ENCODE measurements at regions not wholly inside any gene's neighbourhood (a gene's known extent, or its start where the extent isn't known, plus 50 kb on each side); places are given as distances from the start of the nearest gene placed in this dataset.
"Not testable (repeated sequence)": the region's sequence is repeated elsewhere in the genome, so short reads cannot be mapped to it uniquely, and the experiment has no call there.

- H3K4me3 ChIP-seq (ENCODE audit: low read depth, poor library complexity, severe bottlenecking): no peak overlapping the region
- 89 to 93% methylated on average over 2 of the region's 2 CpGs for WGBS, 2 donors
- TF ChIP-seq CTCF (IDR thresholded peaks at IDR 0.05) (no peak), POLR2A (IDR thresholded peaks at IDR 0.05) (no peak)
- intact Hi-C loops (cut with DNase I; ENCODE audit: low total_unique reads): no loop called here
- DNase-seq (ENCODE audit: low spot score in 2 of 2): no peak
Observed at GRCh38 chr5:72644296-72644695, 137.1 kb upstream of the ZNF366 start.

- intact Hi-C loops (cut with DNase I; ENCODE audit: low total_unique reads): no loop called here
- 93 to 96% methylated on average over 2 of the region's 2 CpGs for WGBS, 2 donors
- DNase-seq (ENCODE audit: low spot score in 2 of 2): no peak
- TF ChIP-seq POLR2A (IDR thresholded peaks at IDR 0.05): no peak
- TF ChIP-seq CTCF (IDR thresholded peaks at IDR 0.05): no peak
- no peak overlapping the region for H3K4me3 ChIP-seq (ENCODE audit: low read depth, poor library complexity, severe bottlenecking)
Observed at GRCh38 chr5:72641164-72641563, 134.0 kb upstream of the ZNF366 start.

GRCh38 chr5:72637058-72637457 lies 129.8 kb upstream of the ZNF366 start:
- no peak overlapping the region for H3K4me3 ChIP-seq (ENCODE audit: low read depth, poor library complexity, severe bottlenecking)
- TF ChIP-seq POLR2A (IDR thresholded peaks at IDR 0.05): no peak
- TF ChIP-seq CTCF (IDR thresholded peaks at IDR 0.05): no peak
- intact Hi-C loops (cut with DNase I; ENCODE audit: low total_unique reads): no loop called here
- no peak for DNase-seq (ENCODE audit: low spot score in 2 of 2)

- intact Hi-C loops (cut with DNase I; ENCODE audit: low total_unique reads); H3K4me3 ChIP-seq (ENCODE audit: low read depth, poor library complexity, severe bottlenecking); DNase-seq (ENCODE audit: low spot score in 2 of 2): not testable (repeated sequence)
- 97 to 100% methylated on average over 2 of the region's 2 CpGs for WGBS, 2 donors
Observed at GRCh38 chr5:72636565-72636964, 129.4 kb upstream of the ZNF366 start.

- H3K4me3 ChIP-seq (ENCODE audit: low read depth, poor library complexity, severe bottlenecking): no peak overlapping the region
- intact Hi-C loops (cut with DNase I; ENCODE audit: low total_unique reads): no loop called here
- 54 to 76% methylated on average over 2 of the region's 2 CpGs for WGBS, 2 donors
- DNase-seq (ENCODE audit: low spot score in 2 of 2): no peak
- TF ChIP-seq CTCF (IDR thresholded peaks at IDR 0.05): no peak
- TF ChIP-seq POLR2A (IDR thresholded peaks at IDR 0.05): no peak
Observed at GRCh38 chr5:72634444-72634843, 127.2 kb upstream of the ZNF366 start.

GRCh38 chr5:72633649-72634048 lies 126.4 kb upstream of the ZNF366 start:
- no peak for DNase-seq (ENCODE audit: low spot score in 2 of 2)
- WGBS, 2 donors: 73 to 77% methylated on average over 1 of the region's 1 CpG
- intact Hi-C loops (cut with DNase I; ENCODE audit: low total_unique reads): no loop called here
- H3K4me3 ChIP-seq (ENCODE audit: low read depth, poor library complexity, severe bottlenecking): no peak overlapping the region
- TF ChIP-seq CTCF (IDR thresholded peaks at IDR 0.05) (no peak), POLR2A (IDR thresholded peaks at IDR 0.05) (no peak)

All from lower leg skin (tissue), 4 donors.